G401 (cell line): ENCODE measurements at regions not wholly inside any gene's neighbourhood (a gene's known extent, or its start where the extent isn't known, plus 50 kb on each side); places are given as distances from the start of the nearest gene placed in this dataset.
A peak's percentile ranks its signal among the peaks of the same experiment; 100 is the strongest.

Experiments used
- DNase-seq: peaks from one replicate; pipeline ENCODE4 v3.0.0-alpha.2; 2015; ENCODE audit warnings: low spot score
- in situ Hi-C: cut with HindIII; loops from 2 replicates; pipeline ENCODE4 v1.10.0; 2016; ENCODE audit warnings: low sequenced_read_pairs, mixed read lengths

DNA sequence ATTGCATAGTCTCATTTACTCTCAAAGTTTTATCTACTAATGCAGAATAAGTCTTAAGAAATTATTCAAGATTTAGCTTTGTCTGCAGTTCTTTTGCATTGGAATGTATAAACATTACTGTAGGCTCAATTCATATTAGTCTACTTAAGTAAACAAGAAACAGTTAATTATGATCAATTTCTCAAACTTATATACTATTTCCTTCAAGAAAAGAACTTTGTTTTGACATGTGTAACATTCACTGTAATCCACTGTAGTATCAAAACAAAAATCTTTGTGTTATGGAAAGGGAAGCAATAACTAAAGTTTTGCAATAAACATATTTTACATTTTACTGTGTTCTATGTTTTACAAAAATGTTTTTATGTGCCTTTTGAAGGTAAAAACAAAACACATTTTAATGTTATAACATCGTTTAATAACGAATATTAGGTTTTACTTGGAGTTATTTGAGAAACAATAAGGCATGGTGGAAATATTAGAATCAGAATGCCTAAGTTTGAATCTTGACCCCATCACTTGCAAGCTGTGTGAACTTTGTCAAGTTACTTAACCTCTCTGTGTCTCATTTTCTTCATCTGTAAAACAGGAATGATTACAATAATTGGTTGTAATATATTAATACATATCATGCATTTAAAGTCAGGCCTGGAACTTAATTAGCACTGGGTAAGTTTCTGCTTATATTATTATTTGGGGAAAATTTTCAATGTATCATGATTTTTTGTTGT lies 77.0 kb upstream of the DPH5 start:
- in situ Hi-C loops = no loop called here
- DNase-seq = no peak

DNA sequence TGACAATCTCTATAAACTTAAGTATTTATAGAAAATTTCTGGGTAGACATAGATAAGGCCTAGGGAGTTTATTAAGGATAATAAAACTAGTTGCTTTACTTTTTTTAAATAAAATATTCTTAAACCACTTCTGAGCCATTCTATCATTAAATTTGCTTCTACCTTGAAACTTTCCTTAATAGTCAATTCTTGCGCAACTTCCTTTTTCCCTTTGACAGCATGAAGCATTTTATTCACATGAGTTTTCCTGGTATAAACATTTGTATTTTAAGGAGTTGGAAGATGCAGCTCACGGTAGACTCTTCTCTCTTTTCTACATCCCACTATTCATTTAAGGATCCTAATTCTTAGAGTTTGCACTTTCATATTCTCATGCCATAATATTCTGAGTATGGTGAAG lies 75.8 kb upstream of the DPH5 start:
- DNase-seq = no peak
- in situ Hi-C loops = no loop called here

DNA sequence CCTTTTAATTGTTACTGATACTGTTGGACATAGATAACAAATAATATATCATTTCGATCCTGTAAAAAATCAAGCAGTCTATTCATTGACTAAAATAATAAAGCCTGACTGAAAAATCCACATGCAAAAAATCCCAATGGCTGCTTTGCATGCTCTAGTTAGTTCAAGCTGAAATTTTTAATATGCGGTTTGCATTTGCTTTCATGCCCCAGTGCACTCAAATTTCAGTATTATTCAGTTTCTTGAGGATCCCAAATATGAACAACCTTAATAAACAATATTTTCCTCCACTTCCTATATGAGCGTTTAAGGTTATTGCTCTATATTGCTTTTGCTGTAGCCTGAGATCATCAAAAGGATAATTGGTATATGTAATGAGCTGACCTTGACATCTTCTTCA lies 75.1 kb upstream of the DPH5 start:
- DNase-seq = no peak
- in situ Hi-C loops = no loop called here

DNA sequence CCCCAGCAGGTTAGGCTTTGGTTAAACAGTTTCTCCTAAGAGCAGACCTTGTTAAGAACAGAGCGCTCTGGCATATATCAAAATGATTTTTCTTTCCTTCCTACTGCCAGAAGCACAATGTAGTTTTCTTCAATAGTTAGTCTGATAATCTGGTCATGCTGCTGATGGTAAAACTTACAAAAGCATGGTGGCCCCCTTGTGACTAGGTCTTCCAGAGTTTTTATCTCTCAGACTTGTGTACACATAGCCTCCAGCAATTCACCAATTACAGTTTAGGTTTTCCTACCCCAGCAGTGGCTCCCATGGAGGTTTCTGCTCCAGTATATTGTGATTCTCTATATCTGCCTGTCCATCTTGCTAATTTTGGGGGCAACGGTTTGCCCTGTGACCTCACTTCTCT lies 73.3 kb upstream of the DPH5 start:
- in situ Hi-C loops = no loop called here
- no peak for DNase-seq

DNA sequence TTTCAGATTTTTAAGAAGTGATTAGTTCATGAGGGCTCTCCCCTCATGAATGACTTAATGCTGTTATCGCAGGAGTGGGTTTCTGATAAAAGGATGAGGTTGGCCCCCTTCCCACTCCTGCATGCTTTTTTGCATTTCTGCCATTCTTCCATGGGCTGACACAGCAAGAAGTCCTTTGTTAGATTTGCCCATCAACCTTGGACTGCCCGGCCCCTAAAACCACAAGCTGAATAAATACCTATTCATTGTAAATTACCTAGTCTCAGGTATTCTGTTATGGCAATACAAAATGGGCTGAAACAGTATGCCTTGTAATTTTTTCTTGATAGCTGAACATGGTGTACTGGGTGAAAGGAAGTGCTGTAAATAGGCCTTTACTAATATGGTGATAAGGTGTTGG lies 72.7 kb upstream of the DPH5 start:
- in situ Hi-C loops = no loop called here
- DNase-seq = no peak

DNA sequence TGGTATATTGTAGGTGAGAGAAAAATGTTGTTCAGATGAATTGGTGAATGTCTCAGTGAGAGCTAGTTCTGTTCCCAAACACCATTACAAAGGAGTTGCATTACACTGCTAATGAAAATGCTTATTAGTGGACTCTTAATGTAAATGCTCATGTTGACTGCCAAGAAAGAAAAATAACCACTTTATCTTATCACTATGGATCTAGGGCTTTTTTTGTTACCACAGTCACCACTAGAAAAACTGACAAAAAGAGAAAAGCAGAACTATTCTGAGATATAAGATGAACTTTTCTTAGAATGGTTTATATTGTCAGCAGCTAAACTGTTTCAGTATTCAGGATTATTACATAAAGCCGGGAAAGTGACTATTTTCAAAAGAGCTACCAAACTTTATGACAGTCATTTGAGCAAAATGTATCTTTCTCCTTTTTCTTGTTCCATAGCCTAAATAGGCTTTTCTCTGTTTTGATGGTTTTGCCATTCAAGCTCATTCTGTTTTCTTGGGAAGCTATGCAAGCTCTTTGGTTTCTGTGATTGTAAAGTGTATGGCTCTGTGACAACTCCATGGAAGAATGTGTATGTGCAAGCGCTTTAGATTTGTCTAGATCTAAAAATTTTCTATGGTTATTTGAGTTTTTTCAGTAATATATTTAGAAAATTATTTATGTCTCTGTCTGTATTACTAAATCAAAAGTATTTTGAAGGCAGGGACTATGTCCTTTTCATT lies 64.2 kb upstream of the DPH5 start:
- no peak for DNase-seq
- in situ Hi-C loops = no loop called here

DNA sequence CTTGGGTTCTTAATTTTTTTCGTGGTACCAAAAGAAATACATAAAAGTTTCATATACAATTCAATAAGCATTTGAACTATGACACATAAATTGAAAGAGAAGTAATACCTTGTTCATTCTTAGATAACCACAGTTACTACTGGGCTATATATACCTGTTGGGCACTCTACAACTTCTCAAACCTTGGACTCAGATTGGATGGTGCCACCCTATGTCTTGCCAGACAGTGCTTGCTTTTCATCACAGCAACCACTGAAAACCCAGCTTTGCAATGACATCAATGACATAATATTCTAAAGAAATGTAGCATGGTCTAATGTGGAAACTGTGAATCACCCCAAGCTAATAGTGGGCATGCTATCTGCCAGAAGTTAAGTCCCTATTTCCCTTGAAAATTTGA lies 62.8 kb upstream of the DPH5 start:
- in situ Hi-C loops = no loop called here
- no peak for DNase-seq

DNA sequence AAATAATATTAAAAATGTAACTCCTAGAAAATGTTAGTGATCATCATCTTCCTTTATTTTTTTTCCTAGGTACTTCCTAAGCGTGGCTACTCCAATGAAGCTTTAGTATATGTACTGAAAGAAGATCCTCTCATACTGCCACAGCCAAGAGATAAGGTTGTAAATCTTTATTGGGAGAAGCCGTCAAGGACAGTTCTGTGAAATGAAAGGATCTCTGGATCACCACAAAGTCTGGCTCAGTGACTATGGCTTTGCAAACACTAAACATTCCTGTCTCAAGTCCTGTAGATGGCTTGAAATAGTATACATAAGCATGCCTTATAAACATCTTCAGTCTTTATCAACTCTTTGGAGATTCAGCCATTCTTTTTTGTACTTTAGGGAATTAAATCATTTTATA lies 61.2 kb upstream of the DPH5 start:
- in situ Hi-C loops = no loop called here
- no peak for DNase-seq

DNA sequence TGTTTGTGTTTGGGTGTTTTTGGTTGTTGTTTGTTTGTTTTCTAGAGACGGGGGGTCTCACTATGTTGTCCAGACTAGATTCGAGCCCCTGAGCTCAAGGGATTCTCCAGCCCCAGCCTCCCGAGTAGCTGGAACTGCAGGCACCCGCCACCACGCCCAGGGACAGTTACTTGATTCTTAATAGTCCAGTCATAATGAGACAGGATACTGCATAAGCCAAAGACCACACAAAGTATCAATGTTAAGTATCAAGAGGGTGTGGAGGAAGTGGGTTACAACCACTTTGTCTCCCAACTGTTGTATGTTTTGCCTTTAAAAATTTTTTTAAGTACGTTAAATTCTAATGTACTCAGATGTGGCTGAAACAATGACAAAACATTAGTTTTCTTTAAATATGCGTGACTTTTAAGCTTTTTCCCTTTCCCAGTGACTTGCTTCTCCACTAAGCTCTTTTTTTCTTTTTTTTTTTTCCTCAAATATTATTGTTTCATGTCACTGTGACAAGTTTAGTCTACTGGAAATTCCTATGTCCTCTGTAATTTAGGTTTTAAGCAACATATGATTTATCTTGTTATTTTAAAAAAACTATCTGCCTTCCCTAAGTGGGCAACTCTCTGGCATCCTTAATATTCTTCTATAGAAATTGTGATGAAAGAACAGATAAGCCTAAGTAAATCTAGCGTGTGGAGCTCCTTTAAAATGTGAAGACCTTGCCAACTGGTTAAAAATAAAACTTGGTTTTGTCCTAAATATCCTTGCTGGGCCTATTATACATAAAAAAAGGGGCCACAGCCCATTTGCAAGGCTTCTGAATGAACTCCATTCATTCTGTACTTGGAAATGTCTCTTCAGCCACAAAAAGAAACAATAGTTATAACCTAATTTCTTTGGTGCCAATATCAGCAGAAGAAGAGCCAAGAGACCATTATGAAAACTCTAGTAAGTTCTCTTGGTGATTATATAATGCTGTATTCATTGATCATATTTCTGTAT lies 56.2 kb upstream of the DPH5 start:
- DNase-seq = peak; percentile 19

DNA sequence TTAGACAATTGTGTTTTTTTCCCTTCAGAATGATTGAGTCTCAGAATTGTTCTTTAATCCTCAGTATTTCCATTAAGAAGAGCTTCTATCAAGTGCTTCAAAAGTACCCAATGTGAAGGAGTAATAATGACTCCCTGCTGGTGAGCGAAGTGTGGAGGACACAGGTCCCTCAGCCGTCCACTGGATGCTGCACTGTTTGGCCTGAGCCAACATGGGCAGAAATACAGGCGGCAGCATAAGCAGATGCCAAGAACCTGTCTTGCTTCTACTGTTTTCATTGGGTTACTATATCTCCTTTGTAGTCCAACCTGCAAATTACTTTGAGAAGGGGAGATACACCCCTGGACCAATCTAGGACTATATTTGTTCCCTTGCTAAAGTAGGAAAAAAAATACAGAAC lies 55.3 kb upstream of the DPH5 start:
- in situ Hi-C loops = no loop called here

More for the DNA sequence above, 56.2 kb upstream of the DPH5 start:
- in situ Hi-C loops = no loop called here

DNA sequence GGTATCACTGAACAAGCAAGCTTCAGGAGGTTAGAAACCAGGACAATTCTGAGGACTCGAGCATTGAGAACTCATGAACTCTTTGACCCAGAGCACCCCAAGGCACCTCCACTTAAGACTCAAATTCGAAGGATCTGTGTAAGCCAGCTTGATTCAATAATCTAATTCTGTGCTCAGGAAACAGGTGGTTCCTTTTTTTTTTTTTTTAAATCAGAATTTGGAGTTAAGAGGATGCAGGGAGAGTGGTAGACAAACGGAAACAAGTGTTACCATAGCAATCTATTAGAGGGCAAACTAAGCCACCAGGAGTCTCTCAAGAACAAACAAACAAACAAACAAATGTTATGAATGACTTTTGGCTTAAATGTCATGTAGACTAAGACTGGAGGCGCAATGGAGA lies 53.8 kb upstream of the DPH5 start:
- DNase-seq = no peak

More for the DNA sequence above, 55.3 kb upstream of the DPH5 start:
- DNase-seq = no peak

DNA sequence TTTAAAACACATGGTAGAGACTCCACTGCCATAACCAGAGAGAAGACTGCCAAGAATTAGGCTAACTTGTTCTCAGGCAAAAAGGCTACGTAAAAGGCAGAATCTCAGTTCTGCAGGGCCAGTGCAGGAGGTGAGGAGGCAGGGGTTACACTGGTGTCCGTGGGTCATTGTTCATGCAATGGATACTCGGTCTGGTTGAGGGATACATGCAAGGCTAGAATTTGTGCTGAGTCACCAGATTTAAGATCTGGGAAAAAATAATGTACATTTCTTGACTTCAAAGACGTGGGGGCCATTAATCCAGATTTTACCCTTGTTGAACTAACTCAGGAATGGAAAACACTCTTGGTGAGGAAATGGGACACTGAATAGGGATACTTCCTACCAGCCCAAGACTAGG lies 52.3 kb upstream of the DPH5 start:
- no peak for DNase-seq
- in situ Hi-C loops = no loop called here

More for the DNA sequence above, 53.8 kb upstream of the DPH5 start:
- in situ Hi-C loops = no loop called here

DNA sequence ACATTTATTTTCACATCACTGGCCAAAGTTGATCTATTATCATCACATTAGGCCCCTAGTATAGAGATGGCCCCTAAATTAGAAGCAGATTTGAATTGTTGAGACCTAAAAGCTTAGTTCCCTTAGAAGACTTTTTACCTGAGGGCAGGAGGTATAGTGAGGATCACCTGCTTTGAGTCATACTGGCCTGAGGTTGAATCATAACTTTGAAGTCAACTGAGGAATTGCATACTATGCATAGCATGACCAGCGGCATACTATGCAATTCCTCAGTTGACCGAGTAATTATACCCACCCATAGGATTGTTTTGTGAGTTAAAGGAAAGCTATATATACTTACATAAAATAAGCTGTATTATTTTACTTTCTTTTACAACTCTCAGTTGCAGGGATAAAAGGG lies 50.3 kb upstream of the DPH5 start:
- in situ Hi-C loops = no loop called here
- no peak for DNase-seq
